GM20000 (cell line): ENCODE measurements at regions not wholly inside any gene's neighbourhood (a gene's known extent, or its start where the extent isn't known, plus 50 kb on each side); places are given as distances from the start of the nearest gene placed in this dataset.
A peak's percentile ranks its signal among the peaks of the same experiment; 100 is the strongest.

Experiments used
- DNase-seq: peaks from one replicate; pipeline ENCODE4 v3.0.0; 2012; ENCODE audit warnings: low spot score
- CTCF ChIP-seq: IDR thresholded peaks from 2 replicates; pipeline ENCODE4 v1.5.1; 2012; ENCODE audit warnings: mild to moderate bottlenecking, control low read depth; ENCODE audit errors: extremely low read depth, missing control alignments

- peak; percentile 9 for DNase-seq
- TF ChIP-seq CTCF: no peak
Measured at GRCh38 chr6:47360388-47360787, 50.7 kb upstream of the TNFRSF21 start.

GRCh38 chr6:47362857-47363461 is 53.3 kb upstream of the TNFRSF21 start:
- TF ChIP-seq CTCF: no peak
- no peak for DNase-seq

- no peak for TF ChIP-seq CTCF
- DNase-seq: no peak
Measured at GRCh38 chr6:47363736-47364135, 54.0 kb upstream of the TNFRSF21 start.

DNA sequence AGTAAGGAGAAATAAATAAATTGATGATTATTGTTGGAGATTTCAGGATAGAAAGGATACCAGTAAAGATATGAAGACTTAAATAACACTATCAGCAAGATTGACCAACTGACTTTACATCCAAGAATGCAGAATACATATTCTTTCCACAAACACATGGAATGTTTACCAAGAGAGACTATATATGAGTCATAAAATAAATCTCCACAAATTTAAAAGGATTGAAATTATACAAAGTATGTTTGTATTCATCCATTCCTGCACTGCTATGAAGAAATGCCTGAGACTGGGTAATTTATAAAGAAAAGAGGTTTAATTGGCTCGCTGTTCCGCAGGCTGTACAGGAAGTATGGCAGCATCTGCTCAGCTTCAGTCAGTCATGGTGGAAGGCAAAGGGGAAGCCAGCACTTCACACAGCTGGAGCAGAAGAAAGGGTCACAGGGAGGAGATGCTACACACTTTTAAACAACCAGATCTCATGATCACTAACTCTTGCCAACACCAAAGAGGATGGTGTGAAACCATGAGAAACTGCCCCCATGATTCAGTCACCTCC is 56.7 kb upstream of the TNFRSF21 start:
- no peak for DNase-seq
- no peak for TF ChIP-seq CTCF

GRCh38 chr6:47371139-47371869 is 61.6 kb upstream of the TNFRSF21 start:
- DNase-seq: no peak
- no peak for TF ChIP-seq CTCF

DNA sequence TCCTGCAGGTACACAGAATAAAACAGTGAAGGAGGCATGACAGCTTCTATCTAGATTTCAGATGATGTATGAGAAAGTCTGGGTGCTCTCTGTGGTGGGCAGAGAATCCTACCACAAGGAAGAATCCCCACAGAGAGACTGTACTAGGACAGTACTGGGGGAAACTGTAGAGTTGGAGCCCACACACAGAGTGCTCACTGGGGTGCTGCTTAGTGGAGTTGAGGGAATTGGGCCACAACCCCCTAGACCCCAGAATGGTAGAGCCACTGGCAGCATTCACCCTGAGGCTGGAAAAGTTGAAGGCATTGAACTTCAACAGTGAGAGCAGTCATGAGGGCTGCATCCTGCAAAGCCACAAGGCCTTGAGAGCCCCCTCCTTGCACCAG is 62.2 kb upstream of the TNFRSF21 start:
- TF ChIP-seq CTCF: no peak
- DNase-seq: no peak

- no peak for TF ChIP-seq CTCF
- DNase-seq: no peak
Measured at GRCh38 chr6:47372318-47372717, 62.6 kb upstream of the TNFRSF21 start.
